Breast epithelium (tissue), 3 donors: ENCODE measurements at regions not wholly inside any gene's neighbourhood (a gene's known extent, or its start where the extent isn't known, plus 50 kb on each side); places are given as distances from the start of the nearest gene placed in this dataset.

ENCODE experiments used
- POLR2A ChIP-seq: fragments of 450-650 bp; IDR thresholded peaks from one replicate; pipeline ENCODE4 v1.6.1; 2016; ENCODE audit warnings: antibody characterized with exemption, mild to moderate bottlenecking, moderate library complexity
- TF ChIP-seq, protein P1 (sequence below), 3 donors: fragments of 450-650 bp; IDR thresholded peaks; one replicate each; pipeline ENCODE4 v1.5.1; 2016 to 2017; ENCODE audit warnings: antibody characterized with exemption in 3 of 3, mild to moderate bottlenecking in 3 of 3, moderate library complexity in 3 of 3

DNA sequence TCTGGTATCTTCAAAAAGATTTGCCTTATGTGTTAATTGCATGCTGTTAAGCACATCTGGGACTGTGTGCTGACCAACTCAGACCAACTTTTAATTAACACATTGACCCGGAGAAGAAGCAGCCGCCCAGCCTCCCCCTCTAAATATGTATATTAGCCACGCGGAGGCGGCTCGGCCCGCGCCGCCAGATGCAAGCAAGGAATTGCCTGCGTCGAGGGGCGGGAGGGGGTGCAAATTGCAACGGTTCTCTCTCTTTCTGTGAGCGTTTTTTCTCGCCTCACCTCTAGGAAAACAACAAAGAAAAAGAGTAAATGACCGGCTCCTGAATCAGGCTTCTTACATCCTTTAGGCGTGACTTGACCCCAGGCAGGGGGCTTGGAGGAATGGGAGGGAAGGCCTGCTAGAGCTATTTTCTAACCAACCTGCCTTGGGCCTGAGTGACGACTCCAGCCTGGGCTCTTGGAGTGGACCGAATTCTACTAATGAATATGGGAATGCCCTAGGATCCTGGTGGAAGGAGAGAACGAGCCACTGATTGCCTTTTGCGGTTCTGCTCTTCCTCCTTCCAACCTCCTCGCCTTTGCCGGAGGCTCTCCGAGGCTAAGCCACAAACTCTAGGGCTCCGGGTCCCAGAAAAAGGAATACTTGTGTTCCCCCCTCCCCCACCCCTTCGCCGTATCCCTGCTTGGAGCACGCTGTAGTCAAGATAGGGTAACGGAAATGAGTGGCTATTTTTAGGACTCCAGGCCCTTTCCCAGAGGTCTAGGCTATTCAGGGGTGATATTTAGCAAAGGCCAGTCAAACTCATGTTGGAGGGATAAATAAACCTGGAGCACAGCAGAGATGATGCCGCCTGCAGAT, 417.0 kb upstream of the ESRRG start:
- TF ChIP-seq, protein P1, sequence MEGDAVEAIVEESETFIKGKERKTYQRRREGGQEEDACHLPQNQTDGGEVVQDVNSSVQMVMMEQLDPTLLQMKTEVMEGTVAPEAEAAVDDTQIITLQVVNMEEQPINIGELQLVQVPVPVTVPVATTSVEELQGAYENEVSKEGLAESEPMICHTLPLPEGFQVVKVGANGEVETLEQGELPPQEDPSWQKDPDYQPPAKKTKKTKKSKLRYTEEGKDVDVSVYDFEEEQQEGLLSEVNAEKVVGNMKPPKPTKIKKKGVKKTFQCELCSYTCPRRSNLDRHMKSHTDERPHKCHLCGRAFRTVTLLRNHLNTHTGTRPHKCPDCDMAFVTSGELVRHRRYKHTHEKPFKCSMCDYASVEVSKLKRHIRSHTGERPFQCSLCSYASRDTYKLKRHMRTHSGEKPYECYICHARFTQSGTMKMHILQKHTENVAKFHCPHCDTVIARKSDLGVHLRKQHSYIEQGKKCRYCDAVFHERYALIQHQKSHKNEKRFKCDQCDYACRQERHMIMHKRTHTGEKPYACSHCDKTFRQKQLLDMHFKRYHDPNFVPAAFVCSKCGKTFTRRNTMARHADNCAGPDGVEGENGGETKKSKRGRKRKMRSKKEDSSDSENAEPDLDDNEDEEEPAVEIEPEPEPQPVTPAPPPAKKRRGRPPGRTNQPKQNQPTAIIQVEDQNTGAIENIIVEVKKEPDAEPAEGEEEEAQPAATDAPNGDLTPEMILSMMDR (IDR thresholded peaks at IDR 0.05): no peak
- TF ChIP-seq POLR2A: no peak
